ENCODE measurements at regions not wholly inside any gene's neighbourhood (a gene's known extent, or its start where the extent isn't known, plus 50 kb on each side); places are given as distances from the start of the nearest gene placed in this dataset.

GRCh38 chr10:78414380-78414779, 380.7 kb downstream of the RPS24 start:
- TF ChIP-seq POLR2AphosphoS5 (IDR thresholded peaks at IDR 0.05; ENCODE audit: low read depth, low read length) = no peak
- TF ChIP-seq REST (IDR thresholded peaks at IDR 0.05; ENCODE audit: insufficient read depth in 1 of 2, low read depth in 2 of 2, low read length in 2 of 2) = no peak
- no peak for TF ChIP-seq FOXP2 (optimal IDR thresholded peaks at IDR 0.05; ENCODE audit: borderline replicate concordance, extremely low read depth, extremely low read length, insufficient read depth)
- TF ChIP-seq TAF1 (IDR thresholded peaks at IDR 0.05; ENCODE audit: borderline replicate concordance, insufficient read depth, low read length) = no peak
- no peak for TF ChIP-seq SIN3A (IDR thresholded peaks at IDR 0.05; ENCODE audit: borderline replicate concordance, insufficient read depth, low read length)

GRCh38 chr10:78415111-78415510, 381.4 kb downstream of the RPS24 start:
- TF ChIP-seq SIN3A (IDR thresholded peaks at IDR 0.05; ENCODE audit: borderline replicate concordance, insufficient read depth, low read length) (no peak), TAF1 (IDR thresholded peaks at IDR 0.05; ENCODE audit: borderline replicate concordance, insufficient read depth, low read length) (no peak), REST (IDR thresholded peaks at IDR 0.05; ENCODE audit: insufficient read depth in 1 of 2, low read depth in 2 of 2, low read length in 2 of 2) (no peak), POLR2AphosphoS5 (IDR thresholded peaks at IDR 0.05; ENCODE audit: low read depth, low read length) (no peak), FOXP2 (optimal IDR thresholded peaks at IDR 0.05; ENCODE audit: borderline replicate concordance, extremely low read depth, extremely low read length, insufficient read depth) (no peak)

GRCh38 chr10:78416031-78417011, 382.7 kb downstream of the RPS24 start:
- TF ChIP-seq POLR2AphosphoS5 (IDR thresholded peaks at IDR 0.05; ENCODE audit: low read depth, low read length) = no peak
- no peak for TF ChIP-seq FOXP2 (optimal IDR thresholded peaks at IDR 0.05; ENCODE audit: borderline replicate concordance, extremely low read depth, extremely low read length, insufficient read depth)
- TF ChIP-seq TAF1 (IDR thresholded peaks at IDR 0.05; ENCODE audit: borderline replicate concordance, insufficient read depth, low read length) = no peak
- no peak for TF ChIP-seq REST (IDR thresholded peaks at IDR 0.05; ENCODE audit: insufficient read depth in 1 of 2, low read depth in 2 of 2, low read length in 2 of 2)
- no peak for TF ChIP-seq SIN3A (IDR thresholded peaks at IDR 0.05; ENCODE audit: borderline replicate concordance, insufficient read depth, low read length)

GRCh38 chr10:78417425-78418370, 384.0 kb downstream of the RPS24 start:
- TF ChIP-seq POLR2AphosphoS5 (IDR thresholded peaks at IDR 0.05; ENCODE audit: low read depth, low read length) (no peak), SIN3A (IDR thresholded peaks at IDR 0.05; ENCODE audit: borderline replicate concordance, insufficient read depth, low read length) (no peak), FOXP2 (optimal IDR thresholded peaks at IDR 0.05; ENCODE audit: borderline replicate concordance, extremely low read depth, extremely low read length, insufficient read depth) (no peak), TAF1 (IDR thresholded peaks at IDR 0.05; ENCODE audit: borderline replicate concordance, insufficient read depth, low read length) (no peak), REST (IDR thresholded peaks at IDR 0.05; ENCODE audit: insufficient read depth in 1 of 2, low read depth in 2 of 2, low read length in 2 of 2) (no peak)
